Smooth muscle cell (in vitro differentiated cells): ENCODE measurements at regions not wholly inside any gene's neighbourhood (a gene's known extent, or its start where the extent isn't known, plus 50 kb on each side); places are given as distances from the start of the nearest gene placed in this dataset.

Experiments
- DNase-seq: peaks from one replicate; lab custom pipeline; 2025; ENCODE audit not compliant: unreplicated experiment; lab: John Stamatoyannopoulos, UW
- H2AFZ ChIP-seq: fragments of 200-600 bp; sonication (generic); 2 replicates; pipeline ENCODE4 v1.6.0; 2016; ENCODE audit warnings: antibody characterized with exemption, low read depth, mild to moderate bottlenecking
- H3F3A ChIP-seq: fragments of 200-600 bp; sonication (generic); 2 replicates; pipeline ENCODE4 v1.6.0; 2017; ENCODE audit warnings: antibody characterized with exemption, low read depth
- H3K27ac ChIP-seq: fragments of 200-600 bp; sonication (generic); 2 replicates; pipeline ENCODE4 v1.5.1; 2016; ENCODE audit warnings: low read depth, mild to moderate bottlenecking
- H3K27me3 ChIP-seq: fragments of 200-600 bp; sonication (generic); 2 replicates; pipeline ENCODE4 v1.6.1; 2016; ENCODE audit warnings: low read depth, mild to moderate bottlenecking
- H3K36me3 ChIP-seq: fragments of 200-600 bp; sonication (generic); 2 replicates; pipeline ENCODE4 v1.5.1; 2016; ENCODE audit warnings: low read depth
- H3K4me1 ChIP-seq: fragments of 200-600 bp; sonication (generic); 2 replicates; pipeline ENCODE4 v1.5.1; 2016; ENCODE audit warnings: low read depth
- H3K4me2 ChIP-seq: fragments of 200-600 bp; sonication (generic); 2 replicates; pipeline ENCODE4 v1.6.0; 2016; ENCODE audit warnings: mild to moderate bottlenecking
- H3K4me3 ChIP-seq: fragments of 200-600 bp; sonication (generic); 2 replicates; pipeline ENCODE4 v1.5.1; 2016; ENCODE audit warnings: mild to moderate bottlenecking
- H3K79me2 ChIP-seq: fragments of 200-600 bp; sonication (generic); 2 replicates; pipeline ENCODE4 v1.6.0; 2016; ENCODE audit warnings: low read depth, mild to moderate bottlenecking
- H3K9ac ChIP-seq: fragments of 200-600 bp; sonication (generic); 2 replicates; pipeline ENCODE4 v1.6.0; 2016; ENCODE audit warnings: low read depth
- H3K9me3 ChIP-seq: fragments of 200-600 bp; sonication (generic); replicated peaks from 2 replicates; pipeline ENCODE4 v1.5.1; 2016; ENCODE audit warnings: low read depth
- H4K20me1 ChIP-seq: fragments of 200-600 bp; sonication (generic); 2 replicates; pipeline ENCODE4 v1.6.0; 2016; ENCODE audit warnings: low read depth
- WGBS: methylation state at CpG from one replicate; pipeline ENCODE4 v1.1.7; 2016; ENCODE audit warnings: low lambda C conversion rate; 5-methylcytosine and 5-hydroxymethylcytosine counted together
- TF ChIP-seq, protein P1 (sequence below): fragments of 200-600 bp; sonication (generic); IDR thresholded peaks from 2 replicates; pipeline ENCODE4 v1.5.1; 2017; ENCODE audit warnings: borderline replicate concordance, mild to moderate bottlenecking, antibody characterized with exemption; ENCODE audit not compliant: insufficient read depth, poor library complexity, severe bottlenecking

DNA sequence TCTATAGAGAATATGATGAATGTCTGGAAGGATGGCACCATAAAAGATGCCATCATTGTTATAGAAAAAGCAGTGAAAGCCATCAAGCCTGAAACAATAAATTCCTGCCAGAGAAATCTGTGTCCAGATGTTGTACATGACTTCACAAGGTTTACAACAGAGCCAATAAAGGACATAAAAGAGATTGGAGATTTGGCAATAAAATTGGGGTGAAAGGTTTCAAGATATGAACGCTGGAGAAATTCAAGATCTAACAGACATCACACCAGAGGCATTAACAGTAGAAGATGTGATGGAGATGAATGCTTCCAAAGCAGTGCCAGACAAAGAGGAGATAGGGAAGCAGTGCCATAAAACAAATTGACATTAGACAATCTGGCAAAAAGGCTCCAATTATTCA, 518.8 kb upstream of the ACVR2A start:
- Histone ChIP-seq H3K9me3 (no peaks in the 10 kb centered on the region), H3K4me3 (no peak overlapping the region), H3K27ac (no peak overlapping the region), H3K9ac (no peak overlapping the region), H3K79me2 (no peaks in the 10 kb centered on the region), H3K27me3 (no peaks in the 10 kb centered on the region), H3K4me2 (no peak overlapping the region), H3K36me3 (no peaks in the 10 kb centered on the region), H4K20me1 (no peaks in the 10 kb centered on the region), H2AFZ (no peak overlapping the region), H3F3A (no peaks in the 10 kb centered on the region), H3K4me1 (no peaks in the 10 kb centered on the region)
- TF ChIP-seq, protein P1, sequence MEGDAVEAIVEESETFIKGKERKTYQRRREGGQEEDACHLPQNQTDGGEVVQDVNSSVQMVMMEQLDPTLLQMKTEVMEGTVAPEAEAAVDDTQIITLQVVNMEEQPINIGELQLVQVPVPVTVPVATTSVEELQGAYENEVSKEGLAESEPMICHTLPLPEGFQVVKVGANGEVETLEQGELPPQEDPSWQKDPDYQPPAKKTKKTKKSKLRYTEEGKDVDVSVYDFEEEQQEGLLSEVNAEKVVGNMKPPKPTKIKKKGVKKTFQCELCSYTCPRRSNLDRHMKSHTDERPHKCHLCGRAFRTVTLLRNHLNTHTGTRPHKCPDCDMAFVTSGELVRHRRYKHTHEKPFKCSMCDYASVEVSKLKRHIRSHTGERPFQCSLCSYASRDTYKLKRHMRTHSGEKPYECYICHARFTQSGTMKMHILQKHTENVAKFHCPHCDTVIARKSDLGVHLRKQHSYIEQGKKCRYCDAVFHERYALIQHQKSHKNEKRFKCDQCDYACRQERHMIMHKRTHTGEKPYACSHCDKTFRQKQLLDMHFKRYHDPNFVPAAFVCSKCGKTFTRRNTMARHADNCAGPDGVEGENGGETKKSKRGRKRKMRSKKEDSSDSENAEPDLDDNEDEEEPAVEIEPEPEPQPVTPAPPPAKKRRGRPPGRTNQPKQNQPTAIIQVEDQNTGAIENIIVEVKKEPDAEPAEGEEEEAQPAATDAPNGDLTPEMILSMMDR = no peak
- DNase-seq = no peak
- WGBS = 52% methylated on average over 1 of the region's 1 CpG

DNA sequence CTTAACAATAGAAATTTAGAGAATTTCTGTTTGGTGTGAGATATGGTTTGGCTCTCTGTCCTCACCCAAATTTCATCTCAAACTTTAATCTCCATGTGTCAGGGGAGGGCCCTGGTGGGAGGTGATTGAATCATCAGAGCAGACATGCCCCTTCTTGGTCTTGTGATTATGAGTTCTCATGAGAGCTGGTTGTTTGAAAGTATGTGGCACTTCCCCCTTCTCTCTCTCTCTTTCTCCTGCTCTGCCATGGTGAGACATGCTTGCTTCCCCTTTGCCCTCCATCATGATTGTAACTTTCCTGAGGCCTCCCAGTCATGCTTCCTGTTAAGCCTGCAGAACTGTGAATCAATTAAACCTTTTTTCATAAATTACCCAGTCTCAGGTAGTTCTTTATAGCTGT, 524.7 kb upstream of the ACVR2A start:
- Histone ChIP-seq H3K4me2 (no peak overlapping the region), H4K20me1 (no peaks in the 10 kb centered on the region), H3K79me2 (no peaks in the 10 kb centered on the region), H3F3A (no peaks in the 10 kb centered on the region), H3K27ac (no peak overlapping the region), H3K9me3 (no peaks in the 10 kb centered on the region), H3K4me1 (no peaks in the 10 kb centered on the region), H3K27me3 (no peaks in the 10 kb centered on the region), H3K4me3 (no peak overlapping the region), H3K36me3 (no peaks in the 10 kb centered on the region), H2AFZ (no peak overlapping the region), H3K9ac (no peak overlapping the region)
- DNase-seq = no peak
- TF ChIP-seq, protein P1 = no peak

DNA sequence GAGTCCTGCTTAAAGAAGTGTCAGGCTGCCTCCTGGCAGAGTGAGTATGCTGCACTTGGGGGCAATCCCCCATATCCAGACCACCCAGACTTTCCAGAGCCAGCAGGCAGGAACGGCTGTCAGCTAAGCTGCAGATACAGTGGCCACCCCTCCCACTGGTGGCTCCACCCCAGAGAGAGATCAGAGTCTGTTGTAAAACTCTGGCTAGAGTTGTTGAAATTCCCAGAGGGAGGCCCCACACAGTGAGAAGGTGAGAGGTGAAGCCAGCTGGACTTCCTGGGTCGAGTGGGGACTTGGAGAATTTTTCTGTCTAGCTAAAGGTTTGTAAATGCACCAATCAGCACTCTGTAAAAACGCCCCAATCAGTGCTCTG, 533.8 kb upstream of the ACVR2A start:
- H3K36me3 ChIP-seq = no peaks in the 10 kb centered on the region
- H2AFZ ChIP-seq = no peak overlapping the region
- DNase-seq = no peak
- 67% methylated on average over 3 of the region's 3 CpGs for WGBS
- no peak overlapping the region for H3K27ac ChIP-seq
- H3K79me2 ChIP-seq = no peaks in the 10 kb centered on the region
- no peaks in the 10 kb centered on the region for H3K4me1 ChIP-seq
- no peak overlapping the region for H3K4me2 ChIP-seq
- H3K27me3 ChIP-seq = no peaks in the 10 kb centered on the region
- no peak overlapping the region for H3K9ac ChIP-seq
- H3K9me3 ChIP-seq = no peaks in the 10 kb centered on the region
- no peak overlapping the region for H3K4me3 ChIP-seq
- H3F3A ChIP-seq = no peaks in the 10 kb centered on the region
- no peaks in the 10 kb centered on the region for H4K20me1 ChIP-seq
- TF ChIP-seq, protein P1 = no peak

DNA sequence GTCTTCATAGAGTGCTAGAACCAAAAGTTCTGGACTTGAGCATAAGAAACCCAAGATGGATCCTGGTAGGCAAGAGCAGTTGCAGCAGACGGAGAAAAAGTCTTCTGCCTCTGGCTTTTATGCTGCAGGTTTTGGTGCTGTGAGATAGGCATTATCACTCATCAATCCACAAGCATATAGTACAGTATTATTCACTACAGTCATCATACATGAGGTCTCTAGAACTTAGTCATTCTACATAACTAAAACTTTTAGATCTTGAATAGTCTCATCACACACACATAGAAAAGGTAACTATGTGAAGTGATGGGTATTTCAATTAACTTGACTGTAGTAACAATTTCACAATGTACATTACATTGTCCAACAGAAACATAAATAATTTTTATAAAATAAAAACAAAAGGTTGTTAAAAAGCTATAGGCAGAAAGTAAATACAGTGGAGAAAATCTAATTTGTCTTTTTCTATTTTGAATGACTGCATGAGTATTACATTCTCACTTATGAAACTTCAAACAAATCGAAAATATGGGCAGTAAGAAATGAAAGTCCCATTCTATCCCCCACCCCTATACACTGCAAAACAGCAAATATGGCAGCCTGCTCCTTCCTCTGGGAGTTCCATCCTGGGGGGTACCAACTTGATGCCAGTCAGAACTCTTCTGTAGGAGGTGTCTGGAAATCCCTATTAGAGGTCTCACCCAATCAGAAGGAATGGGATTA, 534.3 kb upstream of the ACVR2A start:
- no peak overlapping the region for H3K27ac ChIP-seq
- H3K36me3 ChIP-seq = no peaks in the 10 kb centered on the region
- H3K4me3 ChIP-seq = no peak overlapping the region
- H3K9me3 ChIP-seq = no peaks in the 10 kb centered on the region
- H3K4me1 ChIP-seq = no peaks in the 10 kb centered on the region
- H4K20me1 ChIP-seq = no peaks in the 10 kb centered on the region
- H2AFZ ChIP-seq = no peak overlapping the region
- TF ChIP-seq, protein P1 = no peak
- no peak overlapping the region for H3K4me2 ChIP-seq
- no peaks in the 10 kb centered on the region for H3K27me3 ChIP-seq
- H3K79me2 ChIP-seq = no peaks in the 10 kb centered on the region
- no peaks in the 10 kb centered on the region for H3F3A ChIP-seq
- WGBS = 92% methylated on average over 2 of the region's 2 CpGs
- no peak for DNase-seq
- no peak overlapping the region for H3K9ac ChIP-seq
